K562 (cell line): ENCODE measurements at regions not wholly inside any gene's neighbourhood (a gene's known extent, or its start where the extent isn't known, plus 50 kb on each side); places are given as distances from the start of the nearest gene placed in this dataset.

Source experiments
- BHLHE40 ChIP-seq: IDR thresholded peaks from 2 replicates; pipeline ENCODE4 v1.6.1; 2011; ENCODE audit warnings: low read length, improper control_type of control experiment
- EZH2 ChIP-seq: IDR thresholded peaks from 2 replicates; pipeline ENCODE4 v1.6.1; 2012; ENCODE audit warnings: low read depth, mild to moderate bottlenecking, inconsistent platforms, low read length, borderline replicate concordance
- FOXK1 ChIP-seq: sonication (generic); formaldehyde crosslinking; IDR thresholded peaks from 2 replicates; pipeline ENCODE4 v1.8.0; 2022; ENCODE audit warnings: missing genetic modification reagents, mild to moderate bottlenecking, borderline replicate concordance
- POLR2AphosphoS5 ChIP-seq: IDR thresholded peaks from 2 replicates; pipeline ENCODE4 v1.6.1; 2011; ENCODE audit warnings: mild to moderate bottlenecking, low read depth, low read length, moderate library complexity; ENCODE audit not compliant: control insufficient read depth, insufficient read depth
- ZFX ChIP-seq: sonication (generic); formaldehyde crosslinking; IDR thresholded peaks from 2 replicates; pipeline ENCODE4 v1.8.0; 2022; ENCODE audit warnings: mild to moderate bottlenecking, missing genetic modification reagents, moderate library complexity
- ZNF274 ChIP-seq: IDR thresholded peaks from 2 replicates; pipeline ENCODE4 v1.6.1; 2011; ENCODE audit warnings: low read depth, mild to moderate bottlenecking, low read length, moderate library complexity, borderline replicate concordance
- ZNF589 ChIP-seq: fragments of 200-800 bp; sonication (Bioruptor generic); IDR thresholded peaks from 2 replicates; pipeline ENCODE4 v1.6.1; 2016; ENCODE audit warnings: low read depth, missing genetic modification characterization, missing compliant biosample characterization
- TF ChIP-seq, protein P1 (sequence below): fragments of 450-650 bp; formaldehyde crosslinking; IDR thresholded peaks from 2 replicates; pipeline ENCODE4 v1.4.0; 2020; ENCODE audit warnings: mild to moderate bottlenecking, mixed read lengths

DNA sequence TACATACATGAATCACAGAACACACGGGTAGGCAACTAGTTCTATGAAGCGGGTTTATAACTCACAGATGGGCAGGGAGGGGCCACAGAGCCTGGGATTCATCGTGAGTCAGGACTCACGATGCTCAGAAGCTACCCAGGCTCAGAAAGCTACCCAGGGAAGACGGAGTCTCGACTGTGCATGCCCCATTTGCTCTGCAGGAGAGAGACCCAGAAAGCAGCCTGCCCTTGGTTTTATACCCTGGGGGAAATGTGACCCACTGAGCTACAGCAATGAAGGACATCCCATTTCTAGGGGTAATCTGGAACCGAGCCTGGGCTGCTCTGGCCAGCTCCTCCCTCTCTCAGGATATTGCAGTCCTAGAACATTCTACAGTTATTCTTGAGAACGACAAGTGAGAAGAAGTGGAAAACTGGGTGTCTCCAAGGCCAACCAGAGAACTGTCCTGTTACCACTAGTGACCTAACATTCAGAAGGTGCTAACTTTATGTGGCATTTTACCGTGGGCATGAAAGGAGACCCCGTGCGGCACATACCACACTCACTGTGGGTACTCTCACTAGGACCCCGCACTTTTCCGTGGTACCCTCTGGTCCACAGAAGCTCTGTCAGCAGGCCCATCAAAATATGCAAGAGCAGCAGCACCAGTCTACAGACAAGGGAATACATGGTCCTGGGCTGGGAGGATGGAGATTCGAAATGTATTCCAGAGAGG is 201.9 kb upstream of the PMEPA1 start:
- TF ChIP-seq BHLHE40: no peak
- no peak for TF ChIP-seq EZH2
- TF ChIP-seq ZFX (CRISPR knock-in tag): no peak
- no peak for TF ChIP-seq FOXK1 (CRISPR knock-in tag)
- TF ChIP-seq ZNF589 (CRISPR knock-in tag): no peak
- no peak for TF ChIP-seq ZNF274
- TF ChIP-seq, protein P1, sequence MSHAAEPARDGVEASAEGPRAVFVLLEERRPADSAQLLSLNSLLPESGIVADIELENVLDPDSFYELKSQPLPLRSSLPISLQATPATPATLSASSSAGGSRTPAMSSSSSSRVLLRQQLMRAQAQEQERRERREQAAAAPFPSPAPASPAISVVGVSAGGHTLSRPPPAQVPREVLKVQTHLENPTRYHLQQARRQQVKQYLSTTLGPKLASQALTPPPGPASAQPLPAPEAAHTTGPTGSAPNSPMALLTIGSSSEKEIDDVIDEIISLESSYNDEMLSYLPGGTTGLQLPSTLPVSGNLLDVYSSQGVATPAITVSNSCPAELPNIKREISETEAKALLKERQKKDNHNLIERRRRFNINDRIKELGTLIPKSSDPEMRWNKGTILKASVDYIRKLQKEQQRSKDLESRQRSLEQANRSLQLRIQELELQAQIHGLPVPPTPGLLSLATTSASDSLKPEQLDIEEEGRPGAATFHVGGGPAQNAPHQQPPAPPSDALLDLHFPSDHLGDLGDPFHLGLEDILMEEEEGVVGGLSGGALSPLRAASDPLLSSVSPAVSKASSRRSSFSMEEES (CRISPR knock-in tag): no peak
- TF ChIP-seq POLR2AphosphoS5: no peak
